Left ventricle myocardium inferior (tissue), 1 donor: ENCODE measurements at regions not wholly inside any gene's neighbourhood (a gene's known extent, or its start where the extent isn't known, plus 50 kb on each side); places are given as distances from the start of the nearest gene placed in this dataset.

Experiments used
- DNase-seq: peaks from one replicate; pipeline ENCODE4 v3.0.0-alpha.2; 2020
- H3K27ac ChIP-seq: fragments of 200-600 bp; replicated peaks from 2 replicates; pipeline ENCODE4 v1.8.0; 2021
- H3K27me3 ChIP-seq: fragments of 200-600 bp; 2 replicates; pipeline ENCODE4 v1.8.0; 2021; ENCODE audit warnings: low read depth
- H3K36me3 ChIP-seq: fragments of 200-600 bp; 2 replicates; pipeline ENCODE4 v1.8.0; 2021
- H3K4me1 ChIP-seq: fragments of 200-600 bp; 2 replicates; pipeline ENCODE4 v1.8.0; 2021
- H3K4me3 ChIP-seq: fragments of 200-600 bp; 2 replicates; pipeline ENCODE4 v1.8.0; 2021; ENCODE audit warnings: mild to moderate bottlenecking, moderate library complexity
- H3K9me3 ChIP-seq: fragments of 200-600 bp; replicated peaks from 2 replicates; pipeline ENCODE4 v1.8.0; 2021
- CTCF ChIP-seq: fragments of 200-600 bp; IDR thresholded peaks from 2 replicates; pipeline ENCODE4 v1.8.0; 2021; ENCODE audit warnings: antibody characterized with exemption, mild to moderate bottlenecking, borderline replicate concordance
- intact Hi-C: fragments of 100-400 bp; cut with micrococcal nuclease; formaldehyde crosslinking; loops from one replicate; pipeline ENCODE4 v1.11.0; 2022
- donor health status: DM: no; HTN: yes; CAD: no; lungs with severe emphysema.

- peaks cover 63% of the 10 kb centered on the region for H3K4me1 ChIP-seq
- no peak for TF ChIP-seq CTCF
- DNase-seq: no peak
- H3K27ac ChIP-seq: no peak overlapping the region
- H3K9me3 ChIP-seq: no peaks in the 10 kb centered on the region
- H3K4me3 ChIP-seq: no peak overlapping the region
- H3K27me3 ChIP-seq: no peaks in the 10 kb centered on the region
- intact Hi-C loops: no loop called here
- peaks cover 12% of the 10 kb centered on the region for H3K36me3 ChIP-seq
These were observed 148.8 kb downstream of the CRYBB2 start for GRCh38 chr22:25368271-25368670.

- Histone ChIP-seq H3K4me1 (peaks cover 58% of the 10 kb centered on the region), H3K27me3 (no peaks in the 10 kb centered on the region), H3K36me3 (peaks cover 18% of the 10 kb centered on the region), H3K27ac (no peak overlapping the region), H3K9me3 (no peaks in the 10 kb centered on the region), H3K4me3 (no peak overlapping the region)
- no peak for TF ChIP-seq CTCF
- intact Hi-C loops: no loop called here
- no peak for DNase-seq
These were observed 149.6 kb downstream of the CRYBB2 start for GRCh38 chr22:25369041-25369440.

- intact Hi-C loops: no loop called here
These were observed 150.9 kb downstream of the CRYBB2 start for GRCh38 chr22:25370322-25370721.

GRCh38 chr22:25372000-25372595 is 152.7 kb downstream of the CRYBB2 start:
- intact Hi-C loops: no loop called here
- no peaks in the 10 kb centered on the region for H3K9me3 ChIP-seq
- TF ChIP-seq CTCF: no peak
- H3K27me3 ChIP-seq: no peaks in the 10 kb centered on the region
- peaks cover 38% of the 10 kb centered on the region for H3K4me1 ChIP-seq
- H3K4me3 ChIP-seq: no peak overlapping the region
- peaks cover 26% of the 10 kb centered on the region for H3K36me3 ChIP-seq
- no peak overlapping the region for H3K27ac ChIP-seq
- no peak for DNase-seq

More at GRCh38 chr22:25370322-25370721, 150.9 kb downstream of the CRYBB2 start:
- Histone ChIP-seq H3K9me3 (no peaks in the 10 kb centered on the region), H3K4me1 (peaks cover 52% of the 10 kb centered on the region), H3K27ac (no peak overlapping the region), H3K27me3 (no peaks in the 10 kb centered on the region), H3K4me3 (no peak overlapping the region), H3K36me3 (peaks cover 19% of the 10 kb centered on the region)
- no peak for DNase-seq
- no peak for TF ChIP-seq CTCF

- Histone ChIP-seq H3K4me1 (peaks cover 22% of the 10 kb centered on the region), H3K27ac (no peak overlapping the region), H3K4me3 (no peak overlapping the region), H3K9me3 (no peaks in the 10 kb centered on the region), H3K36me3 (peaks cover 42% of the 10 kb centered on the region), H3K27me3 (no peaks in the 10 kb centered on the region)
- intact Hi-C loops: no loop called here
- no peak for DNase-seq
- TF ChIP-seq CTCF: no peak
These were observed 154.5 kb downstream of the CRYBB2 start for GRCh38 chr22:25373961-25374360.
